ENCODE measurements at regions not wholly inside any gene's neighbourhood (a gene's known extent, or its start where the extent isn't known, plus 50 kb on each side); places are given as distances from the start of the nearest gene placed in this dataset.

- Histone ChIP-seq H3K27me3 (no peaks in the 10 kb centered on the region), H3K36me3 (no peaks in the 10 kb centered on the region), H3K9me3 (no peaks in the 10 kb centered on the region), H3K4me1 (no peaks in the 10 kb centered on the region), H3K4me3 (no peak overlapping the region), H3K27ac (no peak overlapping the region)
- no peak for DNase-seq
- intact Hi-C loops (cut with DNase I): no loop called here
- TF ChIP-seq POLR2A (IDR thresholded peaks at IDR 0.05): no peak
- TF ChIP-seq, protein P1, sequence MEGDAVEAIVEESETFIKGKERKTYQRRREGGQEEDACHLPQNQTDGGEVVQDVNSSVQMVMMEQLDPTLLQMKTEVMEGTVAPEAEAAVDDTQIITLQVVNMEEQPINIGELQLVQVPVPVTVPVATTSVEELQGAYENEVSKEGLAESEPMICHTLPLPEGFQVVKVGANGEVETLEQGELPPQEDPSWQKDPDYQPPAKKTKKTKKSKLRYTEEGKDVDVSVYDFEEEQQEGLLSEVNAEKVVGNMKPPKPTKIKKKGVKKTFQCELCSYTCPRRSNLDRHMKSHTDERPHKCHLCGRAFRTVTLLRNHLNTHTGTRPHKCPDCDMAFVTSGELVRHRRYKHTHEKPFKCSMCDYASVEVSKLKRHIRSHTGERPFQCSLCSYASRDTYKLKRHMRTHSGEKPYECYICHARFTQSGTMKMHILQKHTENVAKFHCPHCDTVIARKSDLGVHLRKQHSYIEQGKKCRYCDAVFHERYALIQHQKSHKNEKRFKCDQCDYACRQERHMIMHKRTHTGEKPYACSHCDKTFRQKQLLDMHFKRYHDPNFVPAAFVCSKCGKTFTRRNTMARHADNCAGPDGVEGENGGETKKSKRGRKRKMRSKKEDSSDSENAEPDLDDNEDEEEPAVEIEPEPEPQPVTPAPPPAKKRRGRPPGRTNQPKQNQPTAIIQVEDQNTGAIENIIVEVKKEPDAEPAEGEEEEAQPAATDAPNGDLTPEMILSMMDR (IDR thresholded peaks at IDR 0.05): no peak
- WGBS, 2 donors: 39 to 61% methylated on average over 5 to 7 of the region's 7 CpGs
These were observed 187.3 kb upstream of the PRSS58 start for GRCh38 chr7:142445019-142445686.

GRCh38 chr7:142443216-142444010 is 185.6 kb upstream of the PRSS58 start:
- Histone ChIP-seq H3K36me3 (no peaks in the 10 kb centered on the region), H3K27ac (no peak overlapping the region), H3K4me1 (no peaks in the 10 kb centered on the region), H3K4me3 (no peak overlapping the region), H3K27me3 (no peaks in the 10 kb centered on the region), H3K9me3 (no peaks in the 10 kb centered on the region)
- intact Hi-C loops (cut with DNase I): no loop called here
- DNase-seq: no peak
- WGBS, 2 donors: 52 to 60% methylated on average over 5 of the region's 5 CpGs
- TF ChIP-seq, protein P1 (IDR thresholded peaks at IDR 0.05): no peak

GRCh38 chr7:142442396-142442795 is 184.5 kb upstream of the PRSS58 start:
- H3K27me3 ChIP-seq: no peaks in the 10 kb centered on the region

GRCh38 chr7:142440906-142441411 is 183.1 kb upstream of the PRSS58 start:
- no peak overlapping the region for H3K27ac ChIP-seq
- TF ChIP-seq, protein P1 (IDR thresholded peaks at IDR 0.05): no peak
- TF ChIP-seq POLR2A (IDR thresholded peaks at IDR 0.05): no peak
- no peaks in the 10 kb centered on the region for H3K36me3 ChIP-seq
- 44 to 65% methylated on average over 2 to 9 of the region's 9 CpGs for WGBS, 2 donors
- intact Hi-C loops (cut with DNase I): no loop called here
- DNase-seq: no peak
- H3K4me1 ChIP-seq: no peaks in the 10 kb centered on the region
- H3K9me3 ChIP-seq: no peaks in the 10 kb centered on the region
- H3K27me3 ChIP-seq: no peaks in the 10 kb centered on the region
- H3K4me3 ChIP-seq: no peak overlapping the region

More at GRCh38 chr7:142442396-142442795, 184.5 kb upstream of the PRSS58 start:
- Histone ChIP-seq H3K4me3 (no peak overlapping the region), H3K4me1 (no peaks in the 10 kb centered on the region), H3K27ac (no peak overlapping the region), H3K36me3 (no peaks in the 10 kb centered on the region), H3K9me3 (no peaks in the 10 kb centered on the region)
- intact Hi-C loops (cut with DNase I): no loop called here
- no peak for DNase-seq
- TF ChIP-seq, protein P1 (IDR thresholded peaks at IDR 0.05): no peak
- no peak for TF ChIP-seq POLR2A (IDR thresholded peaks at IDR 0.05)
- 80 to 81% methylated on average over 6 of the region's 6 CpGs for WGBS, 2 donors

GRCh38 chr7:142440219-142440905 is 182.5 kb upstream of the PRSS58 start:
- no peaks in the 10 kb centered on the region for H3K9me3 ChIP-seq
- DNase-seq: no peak
- WGBS, 2 donors: 69 to 70% methylated on average over 6 of the region's 6 CpGs
- TF ChIP-seq, protein P1 (IDR thresholded peaks at IDR 0.05): no peak
- TF ChIP-seq POLR2A (IDR thresholded peaks at IDR 0.05): no peak
- no peak overlapping the region for H3K4me3 ChIP-seq
- no peak overlapping the region for H3K27ac ChIP-seq
- H3K27me3 ChIP-seq: no peaks in the 10 kb centered on the region
- H3K4me1 ChIP-seq: no peaks in the 10 kb centered on the region
- intact Hi-C loops (cut with DNase I): no loop called here
- H3K36me3 ChIP-seq: no peaks in the 10 kb centered on the region
